ENCODE measurements at regions not wholly inside any gene's neighbourhood (a gene's known extent, or its start where the extent isn't known, plus 50 kb on each side); places are given as distances from the start of the nearest gene placed in this dataset.

DNA sequence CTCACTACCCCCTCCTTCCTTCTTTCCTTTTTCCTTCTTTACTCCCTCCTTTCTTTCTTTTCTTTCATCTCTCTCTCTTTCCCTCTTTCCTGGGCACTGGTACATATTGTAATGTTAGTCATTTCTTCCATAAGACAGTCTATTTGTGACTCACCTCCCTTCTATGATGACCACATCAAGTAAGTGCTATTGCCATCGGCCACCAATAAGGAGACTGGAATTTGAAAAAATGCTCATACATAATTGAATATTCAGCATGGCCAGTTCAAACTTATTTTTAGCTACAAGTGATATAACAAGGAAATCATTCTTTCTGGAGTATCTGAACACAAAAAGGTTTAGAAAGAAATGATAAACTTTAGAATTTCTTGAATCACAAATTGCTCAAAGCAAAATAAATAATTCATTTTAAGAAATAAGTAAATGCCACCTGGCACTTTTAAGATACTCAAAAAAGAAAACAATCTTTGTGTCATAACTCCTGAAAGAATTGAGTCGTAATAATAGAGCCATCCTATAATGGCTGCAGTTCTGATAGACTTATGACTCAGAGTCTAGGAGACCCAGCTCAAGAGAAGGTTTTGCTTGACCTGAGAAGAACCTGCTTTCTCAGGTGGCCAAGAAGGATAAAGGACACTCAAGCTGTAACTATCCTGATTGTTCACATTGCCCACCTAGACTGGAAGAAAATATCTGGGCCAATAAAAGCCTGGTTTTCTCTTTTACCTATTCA lies 51.6 kb upstream of the CCBE1 start:
- TF ChIP-seq POLR2A (IDR thresholded peaks at IDR 0.05; ENCODE audit: extremely low read depth, insufficient read length): no peak
- TF ChIP-seq, protein P1, sequence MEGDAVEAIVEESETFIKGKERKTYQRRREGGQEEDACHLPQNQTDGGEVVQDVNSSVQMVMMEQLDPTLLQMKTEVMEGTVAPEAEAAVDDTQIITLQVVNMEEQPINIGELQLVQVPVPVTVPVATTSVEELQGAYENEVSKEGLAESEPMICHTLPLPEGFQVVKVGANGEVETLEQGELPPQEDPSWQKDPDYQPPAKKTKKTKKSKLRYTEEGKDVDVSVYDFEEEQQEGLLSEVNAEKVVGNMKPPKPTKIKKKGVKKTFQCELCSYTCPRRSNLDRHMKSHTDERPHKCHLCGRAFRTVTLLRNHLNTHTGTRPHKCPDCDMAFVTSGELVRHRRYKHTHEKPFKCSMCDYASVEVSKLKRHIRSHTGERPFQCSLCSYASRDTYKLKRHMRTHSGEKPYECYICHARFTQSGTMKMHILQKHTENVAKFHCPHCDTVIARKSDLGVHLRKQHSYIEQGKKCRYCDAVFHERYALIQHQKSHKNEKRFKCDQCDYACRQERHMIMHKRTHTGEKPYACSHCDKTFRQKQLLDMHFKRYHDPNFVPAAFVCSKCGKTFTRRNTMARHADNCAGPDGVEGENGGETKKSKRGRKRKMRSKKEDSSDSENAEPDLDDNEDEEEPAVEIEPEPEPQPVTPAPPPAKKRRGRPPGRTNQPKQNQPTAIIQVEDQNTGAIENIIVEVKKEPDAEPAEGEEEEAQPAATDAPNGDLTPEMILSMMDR (IDR thresholded peaks at IDR 0.05; ENCODE audit: low read depth, low read length): no peak
- TF ChIP-seq MYC (IDR thresholded peaks at IDR 0.05; ENCODE audit: low read depth, low read length): no peak
- TF ChIP-seq MAX (IDR thresholded peaks at IDR 0.05; ENCODE audit: low read depth, low read length): no peak

Measured in NB4 (cell line).